CD4-positive, alpha-beta T cell (primary cell): ENCODE measurements at regions not wholly inside any gene's neighbourhood (a gene's known extent, or its start where the extent isn't known, plus 50 kb on each side); places are given as distances from the start of the nearest gene placed in this dataset.

ENCODE experiments used
- ATAC-seq: fragments of 200-7000 bp; cut with Tn5 transposase; one replicate; pipeline ENCODE4 v1.10.0; 2022; ENCODE audit warnings: mild to moderate bottlenecking; ENCODE audit not compliant: poor library complexity
- CTCF ChIA-PET: fragments of 350-600 bp; sonication (Branson Sonifier 250); formaldehyde crosslinking; loops from one replicate; lab custom pipeline; 2021; ENCODE audit warnings: antibody characterized with exemption, inconsistent platforms; lab: Charles Lee
- POLR2A ChIA-PET: fragments of 350-600 bp; sonication (Branson Sonifier 250); formaldehyde crosslinking; loops from one replicate; lab custom pipeline; 2021; ENCODE audit warnings: antibody characterized with exemption, inconsistent platforms; lab: Charles Lee
- DNase-seq, 14 experiments: peaks; one replicate each; pipeline ENCODE4 v3.0.0-alpha.2; 2013 to 2020; ENCODE audit warnings: mixed read lengths in 2 of 14
- H3K27ac ChIP-seq, 2 donors: one replicate each; pipeline versions ENCODE4 v1.5.1 to v1.7.0; 2013; ENCODE audit warnings: low read length in 2 of 2, low read depth in 1 of 2, mild to moderate bottlenecking in 1 of 2
- H3K27me3 ChIP-seq, 2 experiments: 1 replicate in 1 of 2; 2 replicates in 1 of 2; pipeline versions ENCODE4 v1.6.1 to v1.7.0; 2013; ENCODE audit warnings: low read length in 2 of 2, control low read depth in 1 of 2, mild to moderate bottlenecking in 1 of 2, moderate library complexity in 1 of 2; ENCODE audit not compliant: insufficient read depth in 2 of 2, control insufficient read depth in 1 of 2
- H3K36me3 ChIP-seq: one replicate; pipeline ENCODE4 v1.6.1; 2013; ENCODE audit warnings: low read length, control low read depth; ENCODE audit not compliant: insufficient read depth
- H3K4me1 ChIP-seq: one replicate; pipeline ENCODE4 v1.6.1; 2013; ENCODE audit warnings: low read length, control low read depth; ENCODE audit not compliant: insufficient read depth
- H3K4me3 ChIP-seq: one replicate; pipeline ENCODE4 v1.5.1; 2013; ENCODE audit warnings: mild to moderate bottlenecking, low read length, moderate library complexity
- H3K9me3 ChIP-seq, 2 experiments: 1 replicate in 1 of 2; 2 replicates in 1 of 2; pipeline versions ENCODE4 v1.6.1 to v1.7.0; 2013; ENCODE audit warnings: low read length in 2 of 2, mild to moderate bottlenecking in 2 of 2, control low read depth in 1 of 2, moderate library complexity in 1 of 2; ENCODE audit not compliant: control insufficient read depth in 1 of 2, insufficient read depth in 1 of 2
- H3K27ac Mint-ChIP-seq: one replicate; pipeline ENCODE4 v1.8.0; 2020; ENCODE audit warnings: mixed read lengths
- H3K27me3 Mint-ChIP-seq: one replicate; pipeline ENCODE4 v1.8.0; 2021; ENCODE audit warnings: mixed read lengths
- H3K36me3 Mint-ChIP-seq: one replicate; pipeline ENCODE4 v1.8.0; 2021; ENCODE audit warnings: low read depth, mixed read lengths
- H3K4me1 Mint-ChIP-seq: one replicate; pipeline ENCODE4 v1.8.0; 2021; ENCODE audit warnings: low read depth, mixed read lengths
- H3K4me3 Mint-ChIP-seq: one replicate; pipeline ENCODE4 v1.8.0; 2020; ENCODE audit warnings: mild to moderate bottlenecking, mixed read lengths
- H3K9me3 Mint-ChIP-seq: one replicate; pipeline ENCODE4 v1.8.0; 2020; ENCODE audit warnings: mixed read lengths
- intact Hi-C, 2 experiments: fragments of 100-400 bp; cut with DNase I in 1 of 2; cut with micrococcal nuclease in 1 of 2; formaldehyde crosslinking; loops; one replicate each; pipeline versions ENCODE4 v1.15.1 to v1.9.0; 2023 to 2025; cut with DNase I, micrococcal nuclease
- TF ChIP-seq, protein P1 (sequence below): fragments of 200-600 bp; IDR thresholded peaks from one replicate; pipeline ENCODE4 v1.8.0; 2022; ENCODE audit warnings: antibody characterized with exemption, mild to moderate bottlenecking

DNA sequence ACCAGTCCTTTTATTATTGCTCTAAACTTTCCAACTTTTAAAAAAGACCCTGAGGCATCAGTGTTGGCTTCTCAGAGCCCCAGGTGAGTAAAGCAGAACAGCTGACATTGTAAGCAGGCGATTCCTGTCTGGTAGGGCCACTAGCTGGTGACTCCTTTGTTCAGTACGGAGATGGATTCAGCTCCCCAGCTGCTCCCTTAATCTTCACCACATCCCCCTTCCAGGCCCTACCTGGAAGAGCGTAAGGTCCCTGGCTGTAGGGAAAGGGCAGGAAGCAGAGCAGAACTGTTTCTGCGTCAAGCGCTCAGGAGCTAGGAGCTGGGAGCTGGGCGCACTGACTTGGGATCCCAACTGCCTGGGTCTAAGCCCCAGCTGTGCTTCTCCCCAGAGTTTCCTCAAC is 203.7 kb upstream of the TAS2R1 start:
- no peaks in the 10 kb centered on the region for H3K36me3 Mint-ChIP-seq
- Histone ChIP-seq H3K4me1 (no peaks in the 10 kb centered on the region), H3K27ac (no peak overlapping the region), H3K4me3 (no peak overlapping the region), H3K9me3 (peaks cover 0 to 7% of the 10 kb centered on the region in 2 experiments), H3K36me3 (no peaks in the 10 kb centered on the region), H3K27me3 (no peaks in the 10 kb centered on the region)
- no peak overlapping the region for H3K27ac Mint-ChIP-seq
- no peaks in the 10 kb centered on the region for H3K9me3 Mint-ChIP-seq
- TF ChIP-seq, protein P1, sequence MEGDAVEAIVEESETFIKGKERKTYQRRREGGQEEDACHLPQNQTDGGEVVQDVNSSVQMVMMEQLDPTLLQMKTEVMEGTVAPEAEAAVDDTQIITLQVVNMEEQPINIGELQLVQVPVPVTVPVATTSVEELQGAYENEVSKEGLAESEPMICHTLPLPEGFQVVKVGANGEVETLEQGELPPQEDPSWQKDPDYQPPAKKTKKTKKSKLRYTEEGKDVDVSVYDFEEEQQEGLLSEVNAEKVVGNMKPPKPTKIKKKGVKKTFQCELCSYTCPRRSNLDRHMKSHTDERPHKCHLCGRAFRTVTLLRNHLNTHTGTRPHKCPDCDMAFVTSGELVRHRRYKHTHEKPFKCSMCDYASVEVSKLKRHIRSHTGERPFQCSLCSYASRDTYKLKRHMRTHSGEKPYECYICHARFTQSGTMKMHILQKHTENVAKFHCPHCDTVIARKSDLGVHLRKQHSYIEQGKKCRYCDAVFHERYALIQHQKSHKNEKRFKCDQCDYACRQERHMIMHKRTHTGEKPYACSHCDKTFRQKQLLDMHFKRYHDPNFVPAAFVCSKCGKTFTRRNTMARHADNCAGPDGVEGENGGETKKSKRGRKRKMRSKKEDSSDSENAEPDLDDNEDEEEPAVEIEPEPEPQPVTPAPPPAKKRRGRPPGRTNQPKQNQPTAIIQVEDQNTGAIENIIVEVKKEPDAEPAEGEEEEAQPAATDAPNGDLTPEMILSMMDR: no peak
- DNase-seq (no peak), ATAC-seq (no peak)
- no peak overlapping the region for H3K4me3 Mint-ChIP-seq
- H3K27me3 Mint-ChIP-seq: no peaks in the 10 kb centered on the region
- POLR2A ChIA-PET: no interaction called here
- intact Hi-C loops: no loop called here
- CTCF ChIA-PET: interaction anchor here (0.5 kb wide), 1 partner anchor 11 kb away, joined by 4 read pairs; no protein-coding TSS in a partner anchor
- no peaks in the 10 kb centered on the region for H3K4me1 Mint-ChIP-seq

DNA sequence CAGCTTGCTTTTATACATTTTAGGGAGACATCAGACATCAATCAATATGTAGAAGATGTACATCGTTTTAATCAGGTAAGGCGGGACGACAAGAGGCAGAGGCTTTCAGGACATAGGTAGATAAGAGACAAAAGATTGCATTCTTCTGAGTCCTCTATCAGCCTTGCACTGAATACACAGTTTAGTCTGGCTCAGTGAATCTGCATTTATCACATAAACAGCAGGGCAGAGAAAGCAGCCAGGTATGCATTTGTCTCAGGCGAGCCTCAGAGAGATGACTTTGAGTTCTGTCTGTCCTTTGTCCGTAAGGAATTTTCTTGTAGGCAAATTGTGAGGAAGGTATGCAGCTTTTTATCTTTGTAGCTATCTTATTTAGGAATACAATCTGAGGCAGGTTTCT is 202.8 kb upstream of the TAS2R1 start:
- no peaks in the 10 kb centered on the region for H3K36me3 Mint-ChIP-seq
- intact Hi-C loops: no loop called here
- H3K4me3 ChIP-seq: no peak overlapping the region
- no peak overlapping the region for H3K27ac ChIP-seq
- H3K27me3 Mint-ChIP-seq: no peaks in the 10 kb centered on the region
- H3K36me3 ChIP-seq: no peaks in the 10 kb centered on the region
- H3K4me1 ChIP-seq: no peaks in the 10 kb centered on the region
- no peaks in the 10 kb centered on the region for H3K9me3 Mint-ChIP-seq
- peaks cover 0 to 7% of the 10 kb centered on the region in 2 experiments for H3K9me3 ChIP-seq
- no peak overlapping the region for H3K4me3 Mint-ChIP-seq
- DNase-seq (no peak), ATAC-seq (no peak)
- TF ChIP-seq, protein P1: no peak
- ChIA-PET POLR2A (no interaction called here), CTCF (no interaction called here)
- H3K27ac Mint-ChIP-seq: no peak overlapping the region
- H3K27me3 ChIP-seq: no peaks in the 10 kb centered on the region
- H3K4me1 Mint-ChIP-seq: no peaks in the 10 kb centered on the region

DNA sequence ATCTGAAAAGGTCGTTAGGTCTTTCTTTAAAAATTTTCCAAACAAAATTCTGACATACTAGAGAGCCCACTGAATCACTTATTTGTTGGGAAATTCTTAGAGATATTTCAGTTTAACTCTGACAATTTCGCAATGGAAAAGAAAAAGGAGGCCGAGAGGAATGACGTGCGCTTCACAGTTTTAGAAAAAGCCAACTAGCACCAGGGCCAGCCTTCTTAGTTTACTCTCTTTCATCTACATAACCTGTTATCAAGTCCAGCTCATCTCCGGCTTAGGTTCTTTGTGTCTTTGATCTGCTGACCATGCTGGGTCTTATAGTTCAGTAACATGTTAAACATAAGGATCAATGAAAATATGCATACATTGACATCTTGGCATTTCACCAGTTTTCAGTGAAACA is 201.7 kb upstream of the TAS2R1 start:
- DNase-seq (no peak), ATAC-seq (no peak)
- H3K4me1 ChIP-seq: no peaks in the 10 kb centered on the region
- TF ChIP-seq, protein P1: no peak
- Mint-ChIP-seq H3K27me3 (no peaks in the 10 kb centered on the region), H3K9me3 (no peaks in the 10 kb centered on the region), H3K36me3 (no peaks in the 10 kb centered on the region), H3K4me1 (no peaks in the 10 kb centered on the region), H3K27ac (no peak overlapping the region), H3K4me3 (no peak overlapping the region)
- no peak overlapping the region for H3K27ac ChIP-seq
- intact Hi-C loops: no loop called here
- no peaks in the 10 kb centered on the region for H3K27me3 ChIP-seq
- POLR2A ChIA-PET: no interaction called here
- CTCF ChIA-PET: no interaction called here
- H3K4me3 ChIP-seq: no peak overlapping the region
- no peaks in the 10 kb centered on the region for H3K36me3 ChIP-seq
- peaks cover 0 to 4% of the 10 kb centered on the region in 2 experiments for H3K9me3 ChIP-seq
